Nephron (organoid): ENCODE measurements at regions not wholly inside any gene's neighbourhood (a gene's known extent, or its start where the extent isn't known, plus 50 kb on each side); places are given as distances from the start of the nearest gene placed in this dataset.
A peak's percentile ranks its signal among the peaks of the same experiment; 100 is the strongest.

Source experiments
- H3K27ac Mint-ChIP-seq, 3 experiments: 2 replicates each; pipeline ENCODE4 v1.8.0; 2020; ENCODE audit warnings: mixed read lengths in 3 of 3, mild to moderate bottlenecking in 2 of 3, moderate library complexity in 1 of 3
- H3K27me3 Mint-ChIP-seq: 2 replicates; pipeline ENCODE4 v1.8.0; 2021; ENCODE audit warnings: low read depth, mild to moderate bottlenecking, moderate library complexity, mixed read lengths
- H3K36me3 Mint-ChIP-seq: 2 replicates; pipeline ENCODE4 v1.8.0; 2020; ENCODE audit warnings: low read depth, mixed read lengths
- H3K4me1 Mint-ChIP-seq: 2 replicates; pipeline ENCODE4 v1.8.0; 2020; ENCODE audit warnings: mixed read lengths
- H3K4me3 Mint-ChIP-seq, 3 experiments: 2 replicates each; pipeline ENCODE4 v1.8.0; 2020; ENCODE audit warnings: mild to moderate bottlenecking in 3 of 3, mixed read lengths in 3 of 3, moderate library complexity in 2 of 3
- H3K9me3 Mint-ChIP-seq: 2 replicates; pipeline ENCODE4 v1.8.0; 2020; ENCODE audit warnings: mixed read lengths
- CTCF ChIP-seq, 3 experiments: fragments of 200-600 bp; sonication (generic); IDR thresholded peaks; one replicate each; pipeline ENCODE4 v1.5.0; 2021; ENCODE audit warnings: antibody characterized with exemption in 3 of 3; ENCODE audit not compliant: unreplicated experiment in 3 of 3

- Mint-ChIP-seq H3K4me3 (no peak overlapping the region), H3K36me3 (no peaks in the 10 kb centered on the region), H3K4me1 (peaks cover 33% of the 10 kb centered on the region), H3K9me3 (no peaks in the 10 kb centered on the region), H3K27me3 (no peaks in the 10 kb centered on the region), H3K27ac (peak overlapping the region in 1 of 3 experiments; percentile 20)
- TF ChIP-seq CTCF (IDR thresholded peaks at IDR 0.05; ENCODE audit: unreplicated experiment in 3 of 3) = no peak
Measured at GRCh38 chr15:91695799-91696198, 157.7 kb upstream of the SLCO3A1 start.

- no peaks in the 10 kb centered on the region for H3K9me3 Mint-ChIP-seq
- no peaks in the 10 kb centered on the region for H3K27me3 Mint-ChIP-seq
- H3K27ac Mint-ChIP-seq = no peak overlapping the region
- no peak overlapping the region for H3K4me3 Mint-ChIP-seq
- TF ChIP-seq CTCF (IDR thresholded peaks at IDR 0.05; ENCODE audit: unreplicated experiment in 3 of 3) = no peak
- H3K4me1 Mint-ChIP-seq = peaks cover 33% of the 10 kb centered on the region
- no peaks in the 10 kb centered on the region for H3K36me3 Mint-ChIP-seq
Measured at GRCh38 chr15:91696981-91697380, 156.5 kb upstream of the SLCO3A1 start.

- TF ChIP-seq CTCF (IDR thresholded peaks at IDR 0.05; ENCODE audit: unreplicated experiment in 3 of 3) = no peak
- H3K4me3 Mint-ChIP-seq = no peak overlapping the region
- no peaks in the 10 kb centered on the region for H3K9me3 Mint-ChIP-seq
- peaks cover 32% of the 10 kb centered on the region for H3K4me1 Mint-ChIP-seq
- H3K27me3 Mint-ChIP-seq = no peaks in the 10 kb centered on the region
- H3K36me3 Mint-ChIP-seq = no peaks in the 10 kb centered on the region
- no peak overlapping the region for H3K27ac Mint-ChIP-seq
Measured at GRCh38 chr15:91698241-91698640, 155.3 kb upstream of the SLCO3A1 start.

GRCh38 chr15:91699741-91700140, 153.8 kb upstream of the SLCO3A1 start:
- Mint-ChIP-seq H3K4me3 (no peak overlapping the region), H3K27me3 (no peaks in the 10 kb centered on the region), H3K4me1 (peaks cover 17% of the 10 kb centered on the region), H3K9me3 (no peaks in the 10 kb centered on the region), H3K27ac (no peak overlapping the region), H3K36me3 (no peaks in the 10 kb centered on the region)
- no peak for TF ChIP-seq CTCF (IDR thresholded peaks at IDR 0.05; ENCODE audit: unreplicated experiment in 3 of 3)

GRCh38 chr15:91703274-91703673, 150.2 kb upstream of the SLCO3A1 start:
- no peaks in the 10 kb centered on the region for H3K9me3 Mint-ChIP-seq
- peaks cover 5% of the 10 kb centered on the region for H3K4me1 Mint-ChIP-seq
- H3K4me3 Mint-ChIP-seq = no peak overlapping the region
- peaks cover 9% of the 10 kb centered on the region for H3K27me3 Mint-ChIP-seq
- no peaks in the 10 kb centered on the region for H3K36me3 Mint-ChIP-seq
- no peak overlapping the region for H3K27ac Mint-ChIP-seq
- no peak for TF ChIP-seq CTCF (IDR thresholded peaks at IDR 0.05; ENCODE audit: unreplicated experiment in 3 of 3)

GRCh38 chr15:91704343-91704742, 149.2 kb upstream of the SLCO3A1 start:
- Mint-ChIP-seq H3K4me1 (peaks cover 5% of the 10 kb centered on the region), H3K27me3 (peaks cover 14% of the 10 kb centered on the region), H3K9me3 (no peaks in the 10 kb centered on the region), H3K4me3 (no peak overlapping the region), H3K27ac (no peak overlapping the region), H3K36me3 (no peaks in the 10 kb centered on the region)
- no peak for TF ChIP-seq CTCF (IDR thresholded peaks at IDR 0.05; ENCODE audit: unreplicated experiment in 3 of 3)
